ENCODE measurements at regions not wholly inside any gene's neighbourhood (a gene's known extent, or its start where the extent isn't known, plus 50 kb on each side); places are given as distances from the start of the nearest gene placed in this dataset.
"Not testable (repeated sequence)": the region's sequence is repeated elsewhere in the genome, so short reads cannot be mapped to it uniquely, and the experiment has no call there.

GRCh38 chr3:13148126-13148525, 74.9 kb upstream of the IQSEC1 start:
- DNase-seq, result no peak

GRCh38 chr3:13147344-13147743, 74.1 kb upstream of the IQSEC1 start:
- no peak for DNase-seq

GRCh38 chr3:13146643-13147143, 73.5 kb upstream of the IQSEC1 start:
- no peak for DNase-seq

GRCh38 chr3:13145826-13146642, 72.8 kb upstream of the IQSEC1 start:
- no peak for DNase-seq

GRCh38 chr3:13145131-13145825, 72.0 kb upstream of the IQSEC1 start:
- no peak for DNase-seq

- DNase-seq, result no peak
Measured at GRCh38 chr3:13144163-13145023, 71.2 kb upstream of the IQSEC1 start.

GRCh38 chr3:13143381-13144004, 70.3 kb upstream of the IQSEC1 start:
- no peak for DNase-seq

GRCh38 chr3:13142552-13143380, 69.5 kb upstream of the IQSEC1 start:
- no peak for DNase-seq

GRCh38 chr3:13141991-13142412, 68.8 kb upstream of the IQSEC1 start:
- peak; percentile 23 for DNase-seq

- no peak for DNase-seq
Measured at GRCh38 chr3:13141183-13141582, 68.0 kb upstream of the IQSEC1 start.

- no peak for DNase-seq
Measured at GRCh38 chr3:13140596-13140995, 67.4 kb upstream of the IQSEC1 start.

GRCh38 chr3:13139471-13140065, 66.3 kb upstream of the IQSEC1 start:
- DNase-seq, result no peak

GRCh38 chr3:13138833-13139145, 65.6 kb upstream of the IQSEC1 start:
- no peak for DNase-seq

GRCh38 chr3:13137941-13138832, 65.0 kb upstream of the IQSEC1 start:
- DNase-seq, result no peak

GRCh38 chr3:13136848-13137247, 63.6 kb upstream of the IQSEC1 start:
- not testable (repeated sequence) for DNase-seq

- no peak for DNase-seq
Measured at GRCh38 chr3:13136426-13136825, 63.2 kb upstream of the IQSEC1 start.

- no peak for DNase-seq
Measured at GRCh38 chr3:13135811-13136321, 62.6 kb upstream of the IQSEC1 start.

- no peak for DNase-seq
Measured at GRCh38 chr3:13135251-13135810, 62.1 kb upstream of the IQSEC1 start.

- DNase-seq, result no peak
Measured at GRCh38 chr3:13134879-13135206, 61.6 kb upstream of the IQSEC1 start.

All from fibroblast of skin of right quadriceps (primary cell).